HEK293 (cell line): ENCODE measurements at regions not wholly inside any gene's neighbourhood (a gene's known extent, or its start where the extent isn't known, plus 50 kb on each side); places are given as distances from the start of the nearest gene placed in this dataset.
"Not testable (repeated sequence)": the region's sequence is repeated elsewhere in the genome, so short reads cannot be mapped to it uniquely, and the experiment has no call there.

ENCODE experiments used
- CTCF ChIA-PET: fragments of 350-600 bp; formaldehyde crosslinking; extraction: SDS; loops from one replicate; lab custom pipeline; 2021; ENCODE audit warnings: antibody characterized with exemption; lab: Yijun Ruan, JAX
- POLR2A ChIA-PET: fragments of 300-600 bp; formaldehyde crosslinking; extraction: SDS; loops from one replicate; lab custom pipeline; 2020; ENCODE audit warnings: antibody characterized with exemption, inconsistent platforms; lab: Yijun Ruan, JAX
- H3K27ac ChIP-seq: fragments of 200-500 bp; sonication (Bioruptor generic); 2 replicates; pipeline ENCODE4 v1.5.1; 2014; ENCODE audit warnings: low read depth, low read length, control low read depth, inconsistent platforms; ENCODE audit errors: extremely low read depth
- H3K36me3 ChIP-seq, 2 experiments: fragments of 200-500 bp in 1 of 2; sonication (Bioruptor generic) in 1 of 2; 1 replicate in 1 of 2; 2 replicates in 1 of 2; pipeline ENCODE4 v1.5.1; 2014 to 2017; ENCODE audit warnings: inconsistent platforms in 2 of 2, low read length in 2 of 2; ENCODE audit not compliant: control insufficient read depth in 2 of 2, insufficient read depth in 1 of 2
- H3K4me1 ChIP-seq: fragments of 200-500 bp; sonication (Bioruptor generic); 2 replicates; pipeline ENCODE4 v1.5.1; 2014; ENCODE audit warnings: mild to moderate bottlenecking, low read length, inconsistent platforms; ENCODE audit not compliant: control insufficient read depth, insufficient read depth
- H3K4me3 ChIP-seq: 2 replicates; pipeline ENCODE4 v1.5.1; 2011; ENCODE audit warnings: low read depth, mild to moderate bottlenecking, control low read depth, low read length, moderate library complexity
- H3K9me3 ChIP-seq: fragments of 200-500 bp; sonication (Bioruptor generic); 2 replicates; pipeline ENCODE4 v1.5.1; 2014; ENCODE audit warnings: low read depth, low read length, inconsistent platforms; ENCODE audit not compliant: control insufficient read depth, insufficient read depth
- ELK4 ChIP-seq: IDR thresholded peaks from 2 replicates; pipeline ENCODE4 v1.6.1; 2011; ENCODE audit warnings: mild to moderate bottlenecking, low read depth, low read length, borderline replicate concordance
- HOXA7 ChIP-seq: sonication (generic); formaldehyde crosslinking; IDR thresholded peaks from 2 replicates; pipeline ENCODE4 v1.8.1; 2022; ENCODE audit warnings: missing genetic modification reagents, borderline replicate concordance
- MYNN ChIP-seq: fragments of 450-650 bp; formaldehyde crosslinking; IDR thresholded peaks from 2 replicates; pipeline ENCODE4 v1.5.1; 2016; ENCODE audit warnings: missing biosample characterization, missing genetic modification characterization, borderline replicate concordance
- PRDM6 ChIP-seq: fragments of 450-650 bp; formaldehyde crosslinking; IDR thresholded peaks from 2 replicates; pipeline ENCODE4 v1.5.1; 2017; ENCODE audit warnings: missing biosample characterization, missing genetic modification characterization
- SP3 ChIP-seq: fragments of 450-650 bp; formaldehyde crosslinking; IDR thresholded peaks from 2 replicates; pipeline ENCODE4 v1.5.1; 2016; ENCODE audit warnings: missing biosample characterization, missing genetic modification characterization
- ZBTB44 ChIP-seq: fragments of 450-650 bp; IDR thresholded peaks from 2 replicates; pipeline ENCODE4 v1.5.1; 2018; ENCODE audit warnings: missing biosample characterization, mild to moderate bottlenecking, missing genetic modification characterization
- ZFHX2 ChIP-seq: fragments of 450-650 bp; formaldehyde crosslinking; conservative IDR thresholded peaks from 2 replicates; pipeline ENCODE4 v1.5.1; 2016; ENCODE audit warnings: missing biosample characterization, missing genetic modification characterization
- ZNF114 ChIP-seq: fragments of 450-650 bp; formaldehyde crosslinking; IDR thresholded peaks from 2 replicates; pipeline ENCODE4 v1.5.0; 2017; ENCODE audit warnings: missing biosample characterization, missing genetic modification characterization
- ZNF175 ChIP-seq: fragments of 450-650 bp; formaldehyde crosslinking; IDR thresholded peaks from 2 replicates; pipeline ENCODE4 v1.5.1; 2016; ENCODE audit warnings: missing biosample characterization, missing genetic modification characterization
- ZNF221 ChIP-seq: fragments of 450-650 bp; formaldehyde crosslinking; IDR thresholded peaks from 2 replicates; pipeline ENCODE4 v1.5.1; 2017; ENCODE audit warnings: missing biosample characterization, missing genetic modification characterization, borderline replicate concordance
- ZNF23 ChIP-seq: fragments of 450-650 bp; formaldehyde crosslinking; IDR thresholded peaks from 2 replicates; pipeline ENCODE4 v1.5.1; 2016; ENCODE audit warnings: missing biosample characterization, missing genetic modification characterization, borderline replicate concordance
- ZNF292 ChIP-seq: fragments of 450-650 bp; formaldehyde crosslinking; IDR thresholded peaks from 2 replicates; pipeline ENCODE4 v1.5.1; 2016; ENCODE audit warnings: low read depth, missing biosample characterization, missing genetic modification characterization, borderline replicate concordance
- ZNF362 ChIP-seq: fragments of 450-650 bp; formaldehyde crosslinking; IDR thresholded peaks from 2 replicates; pipeline ENCODE4 v1.5.1; 2016; ENCODE audit warnings: missing biosample characterization, missing genetic modification characterization
- ZNF530 ChIP-seq: fragments of 450-650 bp; formaldehyde crosslinking; IDR thresholded peaks from 2 replicates; pipeline ENCODE4 v1.5.1; 2016; ENCODE audit warnings: low read depth, missing biosample characterization, missing genetic modification characterization
- ZSCAN18 ChIP-seq: fragments of 450-650 bp; formaldehyde crosslinking; IDR thresholded peaks from 2 replicates; pipeline ENCODE4 v1.5.1; 2016; ENCODE audit warnings: missing biosample characterization, missing genetic modification characterization

- ChIA-PET CTCF (no interaction called here), POLR2A (no interaction called here)
- H3K4me3 ChIP-seq: no peak overlapping the region
- no peak for TF ChIP-seq SP3 (tag by site-specific recombination)
- no peak for TF ChIP-seq ZBTB44 (tag by site-specific recombination)
- no peak for TF ChIP-seq HOXA7 (CRISPR knock-in tag)
- no peak for TF ChIP-seq ELK4
- TF ChIP-seq ZNF362 (tag by site-specific recombination): no peak
- TF ChIP-seq ZFHX2 (tag by site-specific recombination): no peak
- no peak for TF ChIP-seq ZNF114 (tag by site-specific recombination)
- no peak for TF ChIP-seq ZNF175
- TF ChIP-seq ZSCAN18 (tag by site-specific recombination): no peak
- TF ChIP-seq MYNN (tag by site-specific recombination): no peak
- no peak for TF ChIP-seq ZNF221 (tag by site-specific recombination)
- no peak for TF ChIP-seq ZNF530 (tag by site-specific recombination)
- no peak for TF ChIP-seq ZNF292
- H3K36me3 ChIP-seq: no peaks in the 10 kb centered on the region
- no peaks in the 10 kb centered on the region for H3K9me3 ChIP-seq
- H3K27ac ChIP-seq: no peak overlapping the region
- H3K4me1 ChIP-seq: no peaks in the 10 kb centered on the region
Observed at GRCh38 chr13:20295956-20296355, 63.8 kb upstream of the GJB6 start.

GRCh38 chr13:20294497-20294896, 62.4 kb upstream of the GJB6 start:
- Histone ChIP-seq H3K4me1 (no peaks in the 10 kb centered on the region), H3K27ac (no peak overlapping the region), H3K4me3 (no peak overlapping the region), H3K36me3 (no peaks in the 10 kb centered on the region), H3K9me3 (no peaks in the 10 kb centered on the region)
- TF ChIP-seq ZNF23 (tag by site-specific recombination) (no peak), PRDM6 (no peak)
- POLR2A ChIA-PET: no interaction called here
- CTCF ChIA-PET: interaction anchor here (1.0 kb wide), 1 partner anchor 112 kb away, joined by 4 read pairs; no protein-coding TSS in a partner anchor

GRCh38 chr13:20292301-20292700, 60.2 kb upstream of the GJB6 start:
- H3K4me3 ChIP-seq, POLR2A ChIA-PET, H3K36me3 ChIP-seq, H3K9me3 ChIP-seq, H3K4me1 ChIP-seq, CTCF ChIA-PET, H3K27ac ChIP-seq: not testable (repeated sequence)
